Ramos (cell line): ENCODE measurements at regions not wholly inside any gene's neighbourhood (a gene's known extent, or its start where the extent isn't known, plus 50 kb on each side); places are given as distances from the start of the nearest gene placed in this dataset.

Experiments used
- in situ Hi-C: fragments of 300-500 bp; cut with MboI; formaldehyde crosslinking; loops from one replicate; pipeline ENCODE4 v1.14.3; 2022; ENCODE audit warnings: low sequenced_read_pairs; ENCODE audit not compliant: unreplicated experiment

DNA sequence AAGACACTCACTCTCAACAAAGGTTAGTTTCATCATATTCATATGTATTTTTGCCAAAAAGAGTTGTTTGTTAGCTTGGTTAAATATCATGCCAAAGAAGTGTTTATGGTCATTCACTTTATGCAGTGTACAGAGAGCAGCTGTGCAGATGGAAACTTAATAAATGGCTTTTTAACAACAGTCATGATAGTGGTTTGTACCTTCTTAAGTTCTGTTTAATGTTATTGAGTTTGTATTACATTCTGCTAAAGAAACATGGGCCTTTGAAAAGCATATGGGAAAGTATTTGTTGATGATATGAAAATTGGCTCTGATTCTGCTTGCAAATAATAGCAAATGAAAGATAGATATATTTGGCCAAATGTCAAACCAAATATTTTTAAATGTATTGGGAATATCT, 607.3 kb downstream of the NCAM2 start:
- in situ Hi-C loops, result no loop called here

DNA sequence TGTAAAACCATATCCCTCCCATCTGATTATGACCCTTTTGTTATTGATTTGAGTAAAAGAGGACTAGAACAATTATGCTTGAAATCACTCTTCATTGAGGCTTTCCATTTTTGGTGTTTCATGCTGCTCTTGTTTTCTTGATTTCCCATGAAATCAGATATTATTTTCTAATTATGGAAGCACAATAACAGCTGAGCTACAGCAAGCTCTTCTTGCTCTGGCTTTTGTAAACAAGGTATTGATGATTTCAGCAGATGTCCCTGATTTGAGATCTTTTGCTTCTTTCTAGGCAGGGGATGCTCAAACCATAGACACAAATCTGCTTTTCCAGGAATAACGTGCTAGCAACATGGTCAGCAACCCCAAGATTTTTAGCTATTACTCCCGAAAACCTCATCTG, 607.8 kb downstream of the NCAM2 start:
- in situ Hi-C loops, result no loop called here

DNA sequence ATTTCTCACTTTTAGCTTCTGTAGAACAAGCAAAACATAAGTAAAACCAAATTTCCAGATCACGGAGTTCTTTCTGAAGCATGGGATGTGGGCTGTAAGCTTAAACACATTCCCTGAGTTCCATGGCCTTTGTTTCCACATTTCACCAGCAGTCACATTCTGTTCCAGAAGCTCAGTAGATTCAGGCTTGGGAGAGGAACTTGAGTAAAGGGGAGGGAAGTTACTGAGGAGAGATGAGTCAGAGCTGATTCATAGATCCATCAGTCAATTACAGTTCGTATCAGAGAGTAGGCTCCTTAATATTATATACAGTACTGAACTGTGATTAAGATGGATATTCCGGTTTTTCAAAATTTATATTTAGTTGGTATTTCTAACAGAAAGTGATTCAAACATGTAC, 614.3 kb downstream of the NCAM2 start:
- in situ Hi-C loops, result no loop called here

DNA sequence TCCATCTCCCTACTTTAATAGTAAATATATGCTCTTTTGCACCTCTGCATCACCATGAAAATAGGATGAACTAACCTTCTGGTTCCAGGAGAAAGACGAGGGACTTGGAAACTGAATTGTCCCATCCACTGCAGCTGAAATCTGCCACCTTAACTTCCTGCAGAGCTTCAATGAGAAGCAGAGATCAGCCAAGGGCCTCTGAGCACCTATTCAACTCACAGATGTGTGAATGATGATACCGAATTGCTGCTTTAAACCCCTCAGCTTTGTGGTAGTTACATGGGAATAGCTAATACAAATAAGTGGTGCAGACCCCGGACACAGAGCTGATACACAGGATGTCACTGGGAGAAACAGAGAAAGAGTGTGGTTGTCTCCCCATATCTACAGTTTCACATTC, 616.8 kb downstream of the NCAM2 start:
- in situ Hi-C loops, result no loop called here

DNA sequence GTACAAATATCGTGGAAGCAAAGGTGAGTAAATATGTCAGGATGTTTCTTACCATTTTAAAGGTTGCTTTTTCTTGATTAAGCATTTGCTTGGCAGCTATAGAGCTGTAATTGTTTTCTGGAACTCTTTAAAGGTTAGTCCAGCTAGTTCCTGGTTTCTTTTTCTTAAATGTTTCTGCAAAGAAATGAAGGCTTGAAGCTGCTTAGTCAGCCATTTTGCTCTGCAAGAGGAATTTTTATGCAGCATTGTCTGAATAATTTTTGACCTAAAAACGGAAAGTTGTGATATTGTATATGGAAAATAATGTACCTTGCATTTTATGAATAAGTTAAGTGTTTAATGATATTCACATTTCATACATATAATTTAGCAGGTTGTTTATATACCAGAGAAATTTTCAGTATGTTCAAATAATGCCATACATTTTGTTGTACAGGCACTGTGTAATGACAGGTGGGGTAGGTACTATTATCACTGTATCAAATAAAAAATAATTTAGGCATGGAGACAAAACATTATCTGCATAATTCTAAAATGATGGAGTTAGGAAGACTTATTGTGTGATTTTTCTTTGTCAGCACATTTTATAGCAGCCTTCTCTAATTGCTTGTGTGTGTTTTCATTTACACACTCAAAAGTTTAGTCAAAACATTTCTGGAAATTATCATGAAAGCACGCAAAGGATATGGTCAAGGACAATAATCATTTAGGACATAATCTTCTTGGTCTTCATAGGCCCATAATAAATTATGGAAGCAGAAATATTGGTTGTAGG, 624.4 kb downstream of the NCAM2 start:
- in situ Hi-C loops, result no loop called here

DNA sequence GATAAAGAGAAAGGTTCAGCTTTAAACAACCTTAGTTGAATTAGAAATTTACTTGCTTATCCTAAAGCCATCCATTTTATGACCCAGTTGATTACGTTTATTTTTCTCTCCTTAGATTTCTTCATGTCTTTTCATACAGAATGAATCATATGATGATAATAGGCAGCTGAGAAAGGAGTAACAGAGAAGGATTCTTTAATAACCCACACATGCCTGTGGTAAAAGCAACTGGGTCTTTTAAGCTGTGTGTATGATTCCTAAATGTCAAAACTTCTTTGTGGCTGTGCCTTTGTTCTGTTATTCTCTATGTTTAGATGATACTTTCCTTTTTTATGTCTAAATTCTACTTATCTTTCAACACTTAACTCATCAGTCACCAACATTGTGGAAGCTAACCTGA, 626.5 kb downstream of the NCAM2 start:
- in situ Hi-C loops, result no loop called here

DNA sequence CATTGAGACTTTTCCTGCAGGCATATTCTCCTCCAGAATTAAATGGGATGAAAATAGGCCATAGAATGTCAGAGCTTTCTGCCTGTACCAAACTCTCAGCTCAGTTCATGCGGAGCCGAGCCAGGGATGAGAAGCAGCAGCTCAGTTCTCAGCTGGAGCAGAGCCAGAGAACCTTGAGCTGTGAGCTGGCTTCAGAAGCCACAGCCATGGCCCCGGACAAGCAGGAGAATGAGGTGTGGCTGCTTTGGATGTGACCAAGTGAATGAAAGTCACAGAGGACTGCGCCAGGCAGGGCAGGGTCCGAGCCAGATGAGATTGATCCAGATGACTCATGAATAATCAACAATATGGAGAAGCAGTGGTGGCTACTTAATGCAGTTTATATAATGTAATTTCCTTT, 633.8 kb downstream of the NCAM2 start:
- in situ Hi-C loops, result no loop called here

DNA sequence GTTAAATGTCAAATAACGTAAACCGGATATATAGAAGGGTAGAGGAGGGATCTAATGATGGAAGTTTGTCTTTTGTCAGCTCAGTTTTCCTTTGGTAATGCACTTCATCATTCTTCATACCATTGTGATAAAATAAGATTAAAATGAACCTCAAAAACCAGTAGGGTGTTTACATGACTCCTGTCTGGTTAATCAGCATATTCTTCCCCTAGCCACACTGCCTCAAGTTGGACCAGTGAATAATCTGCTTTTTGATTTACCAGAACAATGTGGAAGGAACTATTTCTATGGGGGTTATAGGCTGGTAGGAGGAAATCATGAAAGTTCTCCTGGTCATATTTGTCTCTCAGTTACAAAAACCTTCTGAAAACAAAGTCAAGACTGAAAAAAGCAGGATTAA, 634.7 kb downstream of the NCAM2 start:
- in situ Hi-C loops, result no loop called here

DNA sequence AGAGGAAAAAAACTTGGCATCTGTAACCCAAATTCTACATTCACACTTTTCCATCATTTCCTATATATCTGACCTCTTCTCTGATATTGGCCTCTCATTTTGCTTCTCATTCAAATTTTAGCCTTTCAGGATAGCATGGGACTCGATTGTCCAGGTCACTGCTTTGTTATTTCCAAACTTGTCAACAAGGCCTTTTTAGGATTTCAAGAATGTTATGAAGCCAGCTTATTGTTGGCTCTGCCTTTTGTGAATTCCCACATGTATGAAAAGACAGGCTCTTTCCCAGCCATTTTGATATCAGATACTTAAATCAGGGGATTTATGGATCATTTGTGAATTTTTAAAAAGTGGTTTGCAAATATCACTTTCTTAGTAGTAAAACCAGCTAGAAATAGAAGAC, 663.5 kb downstream of the NCAM2 start:
- in situ Hi-C loops, result no loop called here

DNA sequence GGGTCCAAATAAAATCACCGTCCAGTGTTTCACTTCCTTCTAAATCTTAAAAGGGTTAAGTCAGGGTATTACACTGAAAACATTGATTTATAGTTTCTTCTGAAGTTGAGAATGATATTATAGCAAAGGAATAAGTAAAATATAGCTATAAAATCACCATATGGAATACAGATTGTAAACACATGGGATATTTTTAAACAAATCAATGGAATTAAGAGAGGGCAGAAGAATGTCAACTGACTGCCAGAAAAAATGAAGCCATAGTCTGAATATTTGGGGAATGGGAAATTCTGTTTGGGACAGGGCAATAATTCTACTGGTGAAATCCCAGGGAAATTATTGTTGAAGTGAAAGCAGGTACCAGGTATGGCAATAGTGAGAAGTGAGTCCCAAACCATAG, 664.6 kb downstream of the NCAM2 start:
- in situ Hi-C loops, result no loop called here

DNA sequence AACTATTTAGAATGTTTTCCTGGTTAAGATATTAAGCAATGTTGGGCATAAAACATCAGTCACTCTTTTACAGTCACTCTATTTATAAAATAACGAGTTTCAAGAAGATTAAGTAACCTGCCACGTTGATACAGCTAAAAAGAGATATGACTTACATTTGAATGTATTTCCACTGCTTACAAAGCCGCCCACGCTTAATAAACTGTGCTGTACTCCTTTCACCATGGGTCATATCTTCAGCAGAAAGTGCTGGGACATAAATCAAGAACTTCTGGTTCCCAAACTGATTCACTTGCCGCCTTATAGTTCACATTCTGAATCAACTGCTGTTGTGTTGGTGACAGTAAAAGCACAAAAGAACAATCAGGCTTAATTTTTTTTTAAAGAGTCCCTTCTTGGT, 666.7 kb downstream of the NCAM2 start:
- in situ Hi-C loops, result no loop called here

DNA sequence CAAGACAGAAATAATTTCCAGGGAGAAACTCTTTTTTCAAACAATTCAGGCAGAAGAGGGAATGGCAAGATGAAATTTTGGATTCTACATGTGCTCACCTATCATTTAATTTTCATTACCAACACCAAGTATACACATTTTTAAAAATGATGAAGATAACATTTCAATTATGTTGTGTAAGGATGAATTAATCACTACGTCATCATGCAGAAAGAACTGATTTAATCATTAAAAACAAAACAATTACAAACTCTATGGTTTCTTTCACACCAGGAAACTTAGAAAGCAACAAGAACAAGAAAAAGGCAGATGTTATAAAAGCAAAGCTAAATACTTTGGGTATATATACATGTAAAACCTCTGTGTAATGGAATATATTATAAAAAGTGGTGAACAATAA, 668.5 kb downstream of the NCAM2 start:
- in situ Hi-C loops, result no loop called here

DNA sequence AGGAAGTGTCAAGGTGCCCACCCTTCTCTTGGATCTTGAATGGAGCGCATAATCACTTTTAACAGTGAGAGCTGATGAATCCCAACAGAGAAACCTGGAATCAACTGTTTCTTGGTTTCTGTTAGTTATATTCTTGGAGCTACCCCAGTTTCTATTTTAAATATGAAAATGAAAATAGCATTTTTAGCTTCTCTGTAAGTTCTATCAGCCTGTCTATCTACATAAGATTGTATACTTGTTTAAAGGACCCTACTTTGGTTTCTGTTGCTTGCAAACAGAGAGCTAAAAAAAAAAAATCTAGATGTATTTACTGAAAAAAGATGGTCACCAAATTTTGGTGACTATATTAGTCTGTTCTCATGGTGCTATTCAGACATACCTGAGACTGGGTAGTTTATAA, 670.0 kb downstream of the NCAM2 start:
- in situ Hi-C loops, result no loop called here

DNA sequence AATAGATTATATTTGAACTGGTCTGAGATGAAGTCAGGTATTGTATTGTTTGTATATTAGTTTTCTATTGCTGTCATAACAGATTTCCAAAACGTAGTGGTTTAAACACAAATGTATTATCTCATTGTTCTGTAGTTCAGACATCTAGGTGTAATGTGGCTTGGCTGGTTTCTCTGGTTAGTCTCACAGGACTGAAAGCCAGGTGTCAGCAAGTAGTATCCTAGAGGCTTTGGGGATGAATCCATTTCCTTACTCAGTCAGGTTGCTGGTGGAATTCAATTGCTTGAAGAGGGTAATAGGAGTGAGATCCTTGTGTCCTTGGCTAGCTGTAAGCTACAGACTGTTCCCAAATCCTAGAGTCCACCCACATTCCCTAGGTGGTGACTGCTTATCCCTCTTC, 675.8 kb downstream of the NCAM2 start:
- in situ Hi-C loops, result no loop called here

DNA sequence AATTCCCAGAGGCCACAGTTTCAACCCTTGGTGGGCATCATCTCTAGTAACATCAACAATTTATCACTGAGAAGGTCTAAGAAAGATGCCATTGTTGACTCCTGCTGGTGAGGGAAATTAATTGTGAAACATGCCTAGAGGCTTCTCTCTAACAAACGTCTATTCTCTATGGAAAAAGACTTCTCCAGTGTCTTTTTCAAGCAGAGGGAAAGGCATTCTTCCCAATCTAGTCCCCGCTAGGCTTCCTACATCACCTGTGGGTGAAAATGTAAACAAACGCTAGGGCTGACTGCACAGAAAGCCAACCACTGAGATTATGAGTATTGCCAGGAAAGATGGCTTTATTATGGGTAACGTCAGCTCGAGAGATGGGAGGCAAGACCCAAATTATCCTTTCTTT, 677.4 kb downstream of the NCAM2 start:
- in situ Hi-C loops, result no loop called here

DNA sequence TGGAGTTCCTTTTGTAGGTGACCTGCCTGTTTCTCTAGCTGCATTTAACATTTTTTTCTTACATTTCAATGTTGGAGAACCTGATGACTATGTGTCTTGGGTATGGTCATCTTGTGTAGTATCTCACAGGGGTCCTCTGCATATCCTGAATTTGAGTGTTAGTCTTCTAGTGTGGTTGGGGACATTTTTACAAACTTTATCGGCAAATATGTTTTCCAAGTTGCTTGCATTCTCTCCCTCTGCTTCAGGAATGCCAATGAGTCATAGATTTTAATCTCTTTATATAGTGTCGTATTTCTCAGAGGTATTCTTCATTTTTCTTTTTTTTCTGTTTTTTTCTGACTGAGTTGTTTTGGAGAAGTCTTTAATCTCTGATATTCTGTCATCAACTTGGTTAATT, 684.0 kb downstream of the NCAM2 start:
- in situ Hi-C loops, result no loop called here

DNA sequence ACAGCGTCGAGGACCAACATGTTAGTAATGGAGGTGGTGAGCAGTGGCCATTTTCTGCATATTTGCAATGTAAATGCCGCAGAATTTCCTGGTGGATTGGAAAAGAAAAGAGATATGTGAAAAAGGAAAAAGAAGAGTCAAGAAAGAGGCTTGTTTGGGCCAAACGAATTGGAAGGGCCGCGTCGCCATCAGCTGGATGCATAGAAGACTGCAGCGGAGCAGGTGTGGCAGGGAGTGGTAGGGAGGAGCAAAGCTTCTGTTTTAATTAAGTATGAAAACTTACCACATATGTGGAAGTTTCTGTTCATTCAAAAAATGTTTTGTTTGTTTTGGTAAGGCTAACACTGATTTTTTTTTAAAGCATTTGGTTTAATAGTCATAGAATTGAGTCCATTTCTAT, 690.7 kb downstream of the NCAM2 start:
- in situ Hi-C loops, result no loop called here

DNA sequence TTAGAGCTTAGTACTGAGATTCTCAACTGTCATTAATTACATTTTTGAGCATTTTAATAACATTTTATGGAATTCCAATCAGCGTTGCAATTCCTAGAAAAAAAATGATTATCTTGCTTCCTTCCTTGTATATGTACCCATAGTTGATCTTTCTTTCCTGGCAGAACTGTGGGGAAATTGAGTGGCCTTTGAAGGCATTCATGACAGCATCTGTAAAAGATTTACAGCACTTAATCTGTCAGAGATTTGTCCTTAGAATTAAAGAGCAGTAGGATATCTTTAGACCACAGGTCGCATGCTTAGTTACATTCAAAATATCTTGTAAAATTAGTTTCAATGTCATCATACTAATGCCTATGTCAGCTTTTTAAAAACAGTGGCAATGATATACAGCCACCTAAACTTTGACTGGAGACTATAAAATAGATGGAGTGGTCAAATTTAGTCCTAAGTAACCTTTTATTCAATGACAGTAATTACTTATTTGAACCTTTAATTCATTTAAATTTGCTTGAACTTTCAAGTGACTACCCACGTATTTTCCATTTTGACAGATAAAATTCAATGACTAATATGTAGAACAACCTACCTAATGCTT, 692.0 kb downstream of the NCAM2 start:
- in situ Hi-C loops, result no loop called here

DNA sequence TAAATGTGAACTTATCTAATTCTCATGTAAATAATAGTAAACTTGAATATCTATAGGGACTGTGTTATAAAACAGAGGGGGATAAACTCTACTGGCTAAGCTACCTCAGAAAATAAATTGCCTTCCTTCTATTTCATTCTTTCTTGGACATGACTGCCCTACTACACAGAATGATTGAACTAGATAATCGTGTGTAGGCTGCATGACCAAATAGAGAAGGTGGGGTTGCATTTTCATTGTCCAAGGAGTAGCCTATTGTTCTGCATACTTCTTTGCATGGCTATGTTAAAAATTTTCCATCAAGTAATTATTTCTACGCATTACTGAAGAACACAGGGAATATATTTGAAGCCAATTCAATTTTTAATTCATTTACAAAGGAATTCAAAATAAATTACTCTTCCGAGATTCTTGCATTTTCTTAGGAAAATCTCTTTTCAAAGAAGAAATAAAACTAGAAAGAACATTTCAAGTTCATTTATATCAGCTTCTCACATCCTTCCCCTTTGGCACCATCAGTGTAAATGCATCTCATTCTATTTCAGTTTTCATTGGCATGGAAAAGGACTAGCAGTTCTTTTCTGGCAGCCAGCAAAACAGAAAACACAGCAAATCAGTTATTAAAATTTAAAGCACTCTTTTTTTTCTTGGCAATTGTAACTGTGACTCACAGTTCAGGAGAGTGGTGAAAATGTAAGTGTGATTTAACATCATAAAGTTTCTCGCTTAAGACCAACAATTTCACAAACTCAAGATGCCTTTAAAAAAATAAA, 714.7 kb downstream of the NCAM2 start:
- in situ Hi-C loops, result no loop called here

DNA sequence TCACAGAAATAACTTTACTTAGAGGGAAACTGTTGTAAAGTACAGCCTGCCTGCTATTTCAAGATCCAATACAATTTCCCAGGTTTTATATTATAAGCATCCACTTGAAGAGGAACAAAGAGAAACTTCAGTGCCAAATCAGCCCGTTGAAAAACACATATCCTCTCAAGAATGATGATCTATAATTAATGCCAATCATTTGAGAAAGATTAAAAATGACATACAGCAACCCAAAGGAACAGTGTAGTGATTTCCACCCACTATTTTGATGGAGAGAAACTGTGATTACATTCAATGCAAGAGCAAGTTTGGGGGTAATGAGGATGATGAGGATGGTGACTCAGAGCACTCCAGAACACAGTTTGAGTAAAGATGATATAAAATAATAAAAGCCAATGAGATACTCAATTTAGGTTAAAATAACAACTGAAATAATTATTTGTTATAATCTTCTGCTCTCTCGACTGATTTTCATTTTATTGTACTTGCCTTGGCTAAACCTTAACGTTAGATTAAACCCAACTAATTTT, 715.5 kb downstream of the NCAM2 start:
- in situ Hi-C loops, result no loop called here

DNA sequence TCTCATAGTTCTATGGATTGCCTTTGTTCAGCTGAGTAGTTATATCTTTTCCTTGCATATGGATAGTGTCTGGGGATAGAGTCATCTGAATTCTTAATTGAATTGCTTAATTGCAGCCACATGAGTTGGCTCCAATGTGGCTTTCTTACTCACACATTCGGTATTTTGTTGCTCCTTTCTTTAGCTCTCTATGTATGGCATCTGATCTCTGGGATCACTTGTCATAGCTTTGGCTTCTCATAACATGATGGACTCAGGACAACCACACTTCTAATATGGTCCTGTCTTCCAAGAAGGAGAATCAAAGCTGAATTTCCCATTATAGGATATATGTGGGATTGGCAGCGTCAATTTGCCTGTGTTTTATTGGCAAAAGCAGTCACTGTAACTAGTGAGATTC, 716.2 kb downstream of the NCAM2 start:
- in situ Hi-C loops, result no loop called here
